HG02571 (cell line): ENCODE measurements at regions not wholly inside any gene's neighbourhood (a gene's known extent, or its start where the extent isn't known, plus 50 kb on each side); places are given as distances from the start of the nearest gene placed in this dataset.

ENCODE experiments used
- ATAC-seq: cut with Tn5 transposase; IDR thresholded peaks from one replicate; pipeline ENCODE4 v1.9.1; 2021; ENCODE audit warnings: mild to moderate bottlenecking, moderate library complexity; ENCODE audit not compliant: unreplicated experiment

DNA sequence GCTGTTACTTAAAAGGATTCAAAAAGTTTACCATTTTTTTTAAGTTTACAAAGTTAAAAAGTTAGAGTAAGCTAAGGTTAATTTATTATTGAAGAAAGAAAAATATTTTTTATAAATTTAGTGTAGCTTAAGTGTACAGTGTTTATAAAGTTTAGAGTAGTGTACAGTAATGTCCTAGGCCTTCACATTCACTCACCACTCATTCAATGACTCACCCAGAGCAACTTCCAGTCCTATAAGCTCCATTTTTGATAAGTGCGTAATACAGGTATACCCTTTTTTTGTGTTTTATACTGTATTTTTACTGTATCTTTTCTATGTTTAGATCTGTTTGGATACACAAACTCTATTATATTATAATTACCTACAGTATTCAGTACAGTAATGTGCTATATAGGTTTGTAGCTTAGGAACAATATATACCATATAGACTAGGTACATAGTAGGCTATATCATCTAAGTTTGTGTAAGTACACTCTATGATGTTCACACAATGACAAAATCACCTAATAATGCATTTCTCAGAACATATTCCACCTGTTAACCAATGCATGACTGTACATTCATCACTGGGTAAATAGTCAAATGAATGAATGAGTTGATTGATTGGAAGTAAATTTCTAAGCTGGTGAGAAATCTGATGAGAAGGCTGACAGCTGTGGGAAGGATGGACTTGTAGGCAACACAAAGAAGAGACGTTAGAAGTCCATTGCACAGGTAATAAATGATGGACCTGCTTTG lies 95.2 kb upstream of the CDIN1 start:
- ATAC-seq, result no peak

DNA sequence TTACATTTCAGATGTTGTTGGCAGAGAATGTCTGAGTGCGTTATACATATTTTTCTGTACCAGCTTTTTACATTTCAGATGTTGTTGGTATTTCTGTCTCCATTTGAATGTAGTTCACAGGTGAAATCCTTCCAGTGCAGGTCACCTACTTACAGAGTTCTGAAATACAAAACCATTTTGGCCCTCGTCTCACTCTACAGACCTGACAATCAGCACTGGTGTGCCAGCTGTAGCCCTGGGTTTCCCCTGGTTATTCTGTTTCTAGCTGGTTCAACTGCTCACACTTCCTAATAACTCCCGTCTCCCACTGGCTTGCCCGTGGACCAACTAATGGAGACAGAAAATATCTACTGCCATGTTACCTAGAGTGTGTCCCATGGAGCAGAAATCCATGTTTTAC lies 87.5 kb upstream of the CDIN1 start:
- no peak for ATAC-seq

DNA sequence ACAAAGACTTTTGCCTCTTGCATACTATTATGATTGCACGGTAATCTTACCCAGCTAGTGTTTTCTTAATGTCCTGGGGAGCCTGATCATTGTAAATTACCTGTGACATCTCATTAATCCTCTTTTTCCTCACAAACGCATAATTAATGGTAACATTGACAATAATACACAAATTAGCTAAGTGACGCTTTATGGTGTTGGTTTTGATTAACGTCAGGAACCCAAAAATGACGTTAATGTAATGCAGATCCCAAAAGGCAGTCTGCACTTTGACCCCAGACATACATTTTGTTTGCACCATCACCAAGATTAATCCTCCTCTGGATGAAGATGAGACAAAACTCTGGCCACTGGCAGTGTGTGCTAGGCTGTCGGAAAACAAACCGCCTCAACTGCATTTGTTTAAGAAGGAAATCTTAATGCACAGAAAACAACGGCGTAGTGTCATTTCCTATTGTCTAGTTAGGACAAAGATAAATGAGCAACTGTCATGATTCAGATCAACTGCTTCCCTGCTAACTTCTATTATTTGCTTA lies 83.9 kb upstream of the CDIN1 start:
- ATAC-seq, result no peak

DNA sequence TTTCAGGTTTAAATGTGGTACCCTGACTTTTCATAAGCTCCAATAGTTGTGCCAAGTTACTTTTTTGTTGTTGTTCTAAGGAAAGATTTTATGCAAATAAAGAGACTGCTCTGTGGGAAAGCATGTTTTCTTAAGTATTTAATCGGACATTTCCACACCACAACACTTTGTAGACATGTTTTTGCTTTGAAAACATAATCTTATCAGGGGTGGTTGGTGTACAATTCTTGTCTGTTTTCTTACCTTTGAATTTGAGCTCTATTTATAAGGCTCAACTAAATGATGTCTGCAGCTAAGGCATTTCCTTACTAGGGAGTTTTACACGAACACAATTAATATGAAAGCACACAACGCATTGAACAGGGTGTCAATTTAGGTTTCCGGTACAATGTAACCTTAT lies 81.5 kb upstream of the CDIN1 start:
- no peak for ATAC-seq

DNA sequence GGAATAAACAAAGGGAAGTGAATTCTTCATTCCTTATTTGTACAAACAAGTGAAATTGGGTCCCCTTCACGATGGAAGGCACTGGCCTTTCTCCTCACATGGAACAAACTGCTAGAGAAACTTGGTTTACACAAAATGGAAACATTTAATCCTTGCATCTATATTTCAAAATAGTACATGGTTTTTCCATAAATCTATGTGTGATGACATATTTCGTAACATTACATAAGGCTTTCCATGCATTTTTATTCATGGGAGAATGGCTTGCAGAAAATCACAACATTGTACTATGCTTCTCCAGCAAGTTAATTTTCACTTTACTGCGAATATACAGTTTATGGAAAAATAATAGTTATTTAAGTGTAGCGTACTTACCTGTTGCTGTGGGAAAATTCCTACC lies 81.0 kb upstream of the CDIN1 start:
- ATAC-seq, result no peak

DNA sequence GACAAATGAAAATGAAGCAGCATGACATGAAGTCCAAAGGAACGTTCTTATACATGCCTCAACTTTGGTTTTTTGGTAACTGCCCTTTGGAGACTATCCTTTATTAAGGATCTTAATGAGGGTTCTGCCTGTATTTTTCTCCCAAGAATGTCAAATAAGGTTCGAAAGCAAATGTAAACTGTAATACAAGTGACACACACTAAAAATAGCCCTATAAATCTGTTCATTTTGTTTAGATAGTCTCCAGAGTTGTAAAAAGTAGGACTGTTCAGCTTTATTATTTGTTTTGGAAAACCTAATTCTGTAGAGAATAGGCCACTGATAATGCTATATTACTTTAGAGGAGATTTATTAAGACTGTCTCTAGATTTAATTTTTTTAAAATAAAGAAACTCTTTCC lies 80.5 kb upstream of the CDIN1 start:
- ATAC-seq, result no peak

DNA sequence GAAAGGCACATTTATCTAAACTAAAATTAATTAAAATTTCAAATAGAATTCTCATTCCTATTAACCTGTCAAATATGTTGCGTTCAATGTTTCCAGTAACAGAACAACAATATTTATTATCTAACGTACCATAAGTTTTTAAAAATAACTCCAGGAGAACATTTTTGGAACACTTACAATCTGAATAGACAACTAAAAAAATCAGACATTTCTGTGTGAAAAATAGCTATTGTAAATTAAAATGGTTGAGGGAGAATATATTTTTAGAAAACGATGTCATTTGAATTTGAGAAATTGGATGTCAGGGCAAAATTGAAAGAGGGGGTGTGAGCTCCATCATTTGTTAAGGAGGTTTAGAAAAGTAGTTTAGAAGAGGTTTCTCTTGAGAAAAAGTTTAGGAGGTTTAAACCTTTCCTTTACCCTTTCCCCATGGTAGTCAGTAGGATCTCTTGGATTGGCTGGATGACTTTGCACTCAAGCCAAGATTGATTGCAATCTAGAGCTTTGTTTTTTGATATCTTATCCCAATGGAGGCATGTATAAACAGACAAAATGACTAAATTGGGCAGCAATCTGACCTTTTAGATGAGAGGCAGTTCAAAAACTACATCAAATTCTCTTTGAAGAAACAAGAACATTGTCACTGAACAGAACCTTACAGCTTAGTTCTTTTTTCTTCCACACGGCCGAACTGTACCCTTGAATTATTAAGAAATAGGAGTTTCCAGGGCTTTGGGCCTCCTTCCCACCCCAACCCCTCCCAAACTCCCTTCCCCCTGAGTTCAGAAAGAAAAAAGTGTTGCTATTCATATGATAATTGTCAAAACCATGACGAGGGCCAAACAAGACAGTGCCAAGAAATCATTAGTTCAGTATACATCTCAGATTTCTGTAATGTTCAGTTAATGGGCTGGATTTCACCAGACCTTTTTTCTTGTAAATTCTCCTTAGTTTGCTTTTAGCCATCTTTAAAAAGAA lies 79.7 kb upstream of the CDIN1 start:
- no peak for ATAC-seq

DNA sequence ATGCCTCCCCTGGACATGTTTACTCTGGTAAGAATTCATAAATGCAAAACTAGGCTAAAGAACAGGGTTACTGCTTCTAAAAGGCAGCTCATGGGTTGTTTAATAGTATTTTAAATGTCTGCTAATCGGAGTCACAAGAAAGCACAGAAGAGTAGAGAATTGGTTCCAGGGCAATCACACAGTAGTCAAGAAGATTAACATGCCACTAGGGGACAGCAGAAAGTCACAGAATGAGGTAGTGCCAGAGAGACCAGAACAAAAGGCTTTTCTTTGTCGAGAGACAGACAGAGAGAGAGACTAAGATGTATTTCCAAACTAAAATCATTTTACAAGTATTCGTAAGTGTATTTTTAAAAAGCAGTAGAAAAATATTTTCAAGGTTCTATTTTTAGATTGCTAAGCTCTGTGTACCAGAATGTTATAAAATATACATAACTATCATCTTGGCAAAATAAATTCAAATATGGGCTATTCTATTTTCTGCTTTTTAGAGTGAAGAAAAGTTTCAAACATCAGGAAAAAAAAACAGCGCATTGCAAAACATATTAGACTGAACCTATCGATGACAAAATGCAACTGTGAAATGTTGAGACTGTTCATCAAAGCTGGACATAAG lies 78.3 kb upstream of the CDIN1 start:
- ATAC-seq, result peak; percentile 75

DNA sequence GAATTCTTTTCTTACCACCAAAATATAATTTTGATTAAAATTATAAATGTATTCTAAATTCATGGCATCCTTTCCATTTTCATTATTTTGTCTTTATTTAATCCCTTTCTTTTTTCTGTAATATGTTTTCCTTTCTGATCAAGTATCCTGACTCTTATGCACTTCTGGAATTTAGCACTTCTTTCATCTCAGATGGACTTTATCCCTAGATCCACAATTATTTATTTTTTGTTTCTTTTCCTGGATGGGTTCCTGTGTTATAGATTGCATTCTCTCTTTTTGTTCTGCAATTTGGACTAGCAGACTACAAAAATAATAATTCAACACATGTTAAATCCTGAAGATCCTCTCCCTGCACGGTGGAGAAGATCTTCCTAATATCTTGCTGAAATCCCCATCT lies 76.9 kb upstream of the CDIN1 start:
- no peak for ATAC-seq

DNA sequence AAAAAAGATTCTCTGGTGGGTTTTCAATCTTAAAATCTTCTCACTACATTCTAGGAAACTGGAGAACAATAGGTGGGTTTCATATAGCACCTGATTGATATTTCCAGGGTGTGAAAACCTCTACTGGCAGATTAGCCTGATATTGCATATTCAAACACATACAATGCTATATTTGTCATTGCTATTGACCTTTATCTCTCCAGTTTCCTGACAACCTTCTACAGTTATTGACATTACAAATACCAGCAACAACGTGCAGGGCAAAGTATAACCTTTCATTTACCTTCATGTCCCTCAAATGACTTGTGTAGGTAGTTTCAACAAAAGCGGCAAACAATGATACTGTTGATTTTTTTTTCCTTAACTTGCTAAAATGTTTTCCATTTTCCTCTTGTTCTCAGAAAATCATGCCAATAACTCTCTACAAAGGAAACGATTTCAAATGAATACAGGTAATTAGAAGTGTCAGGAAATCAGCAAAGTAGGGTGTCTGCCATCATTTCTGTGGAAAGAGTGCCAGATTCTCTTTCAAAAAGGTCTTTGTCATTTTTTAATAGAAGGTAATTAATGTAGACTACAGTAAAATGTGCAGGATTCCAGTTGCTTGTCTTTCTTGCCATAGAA lies 72.6 kb upstream of the CDIN1 start:
- no peak for ATAC-seq

DNA sequence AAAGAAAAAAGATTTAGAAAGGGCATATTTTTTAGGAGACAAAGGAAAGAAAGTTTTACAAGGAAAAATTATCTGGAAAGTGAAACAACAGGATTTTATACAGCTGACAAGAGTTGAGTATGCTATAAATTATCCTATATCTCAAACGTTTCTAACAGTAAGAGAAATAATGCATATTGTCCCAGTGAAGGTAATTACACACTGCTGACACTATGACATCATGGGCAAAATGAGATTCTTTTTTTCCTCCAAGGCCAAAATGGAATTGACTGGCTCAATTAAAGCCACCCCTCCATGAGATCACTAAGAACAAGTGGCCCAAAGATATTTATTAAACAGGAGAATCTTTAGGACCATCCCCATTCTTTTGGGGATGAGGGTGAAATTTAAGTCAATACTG lies 72.0 kb upstream of the CDIN1 start:
- ATAC-seq, result no peak

DNA sequence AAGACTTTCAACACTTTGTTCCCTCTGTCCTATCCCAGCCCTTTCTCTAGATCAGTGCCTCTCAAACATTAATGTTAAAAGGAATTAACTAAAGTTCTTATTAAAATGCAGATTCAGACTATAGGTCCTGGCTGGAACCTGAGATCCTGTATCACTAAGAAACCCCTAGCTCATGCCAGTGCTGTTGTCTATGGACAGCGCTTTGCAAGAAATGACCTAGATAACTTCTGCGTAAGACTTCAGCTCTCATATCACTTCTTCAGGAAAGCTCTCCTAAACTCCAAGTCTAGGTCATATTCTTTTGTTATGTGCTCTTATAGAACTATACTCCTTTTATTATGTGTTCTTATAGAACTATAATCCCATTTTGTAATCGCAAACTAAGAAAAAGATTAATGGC lies 67.8 kb upstream of the CDIN1 start:
- no peak for ATAC-seq

DNA sequence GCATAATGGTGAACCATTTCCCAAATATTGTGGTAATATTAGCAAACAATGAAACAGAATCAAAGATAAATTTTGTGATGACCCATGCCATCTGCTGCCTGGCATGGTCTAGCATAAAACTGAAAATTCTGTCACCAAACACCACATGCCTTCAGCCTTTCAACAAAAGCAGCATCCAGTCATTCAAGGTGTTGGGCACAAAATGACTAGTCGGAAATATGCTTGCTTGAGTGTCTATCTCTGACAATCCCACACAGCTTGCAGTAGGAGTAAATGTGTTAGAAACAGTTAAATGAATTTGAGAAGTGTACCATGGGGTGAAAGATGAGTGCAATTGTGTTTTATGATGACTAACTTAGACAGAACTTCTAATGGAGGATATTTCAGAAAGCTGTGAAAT lies 61.7 kb upstream of the CDIN1 start:
- no peak for ATAC-seq

DNA sequence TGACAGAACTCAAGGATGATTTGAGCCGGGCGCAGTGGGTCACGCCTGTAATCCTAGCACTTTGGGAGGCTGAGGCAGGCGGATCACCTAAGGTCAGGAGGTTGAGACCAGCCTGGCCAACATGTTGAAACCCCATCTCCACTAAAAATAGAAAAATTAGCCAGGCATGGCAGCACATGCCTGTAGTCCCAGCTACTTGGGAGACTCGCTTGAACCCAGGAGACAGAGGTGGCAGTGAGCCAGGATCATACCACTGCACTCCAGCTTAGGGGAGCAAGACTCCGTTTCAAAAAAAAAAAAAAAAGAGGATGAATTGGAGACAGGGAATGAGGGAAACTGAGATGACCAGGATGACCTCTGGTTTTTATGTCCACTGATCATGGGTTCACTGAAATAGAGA lies 60.4 kb upstream of the CDIN1 start:
- no peak for ATAC-seq

DNA sequence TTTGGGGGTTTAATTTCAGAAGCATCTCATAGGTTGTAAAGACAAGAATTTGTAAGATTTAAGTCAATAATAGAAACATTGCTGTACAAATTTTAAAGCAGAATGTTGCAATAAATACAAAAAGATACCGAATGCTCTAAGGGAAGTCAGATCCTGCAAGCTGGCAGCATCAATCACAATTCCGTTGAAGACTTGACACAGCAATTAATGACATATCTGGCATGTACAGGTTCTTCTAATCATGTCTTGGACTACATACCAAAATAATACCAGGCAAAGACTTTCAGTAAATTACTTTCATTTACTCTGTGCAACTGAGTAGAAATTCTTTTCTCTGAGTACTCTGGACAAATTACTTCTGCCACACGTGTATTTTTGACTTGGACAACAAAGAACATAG lies 54.0 kb upstream of the CDIN1 start:
- no peak for ATAC-seq

DNA sequence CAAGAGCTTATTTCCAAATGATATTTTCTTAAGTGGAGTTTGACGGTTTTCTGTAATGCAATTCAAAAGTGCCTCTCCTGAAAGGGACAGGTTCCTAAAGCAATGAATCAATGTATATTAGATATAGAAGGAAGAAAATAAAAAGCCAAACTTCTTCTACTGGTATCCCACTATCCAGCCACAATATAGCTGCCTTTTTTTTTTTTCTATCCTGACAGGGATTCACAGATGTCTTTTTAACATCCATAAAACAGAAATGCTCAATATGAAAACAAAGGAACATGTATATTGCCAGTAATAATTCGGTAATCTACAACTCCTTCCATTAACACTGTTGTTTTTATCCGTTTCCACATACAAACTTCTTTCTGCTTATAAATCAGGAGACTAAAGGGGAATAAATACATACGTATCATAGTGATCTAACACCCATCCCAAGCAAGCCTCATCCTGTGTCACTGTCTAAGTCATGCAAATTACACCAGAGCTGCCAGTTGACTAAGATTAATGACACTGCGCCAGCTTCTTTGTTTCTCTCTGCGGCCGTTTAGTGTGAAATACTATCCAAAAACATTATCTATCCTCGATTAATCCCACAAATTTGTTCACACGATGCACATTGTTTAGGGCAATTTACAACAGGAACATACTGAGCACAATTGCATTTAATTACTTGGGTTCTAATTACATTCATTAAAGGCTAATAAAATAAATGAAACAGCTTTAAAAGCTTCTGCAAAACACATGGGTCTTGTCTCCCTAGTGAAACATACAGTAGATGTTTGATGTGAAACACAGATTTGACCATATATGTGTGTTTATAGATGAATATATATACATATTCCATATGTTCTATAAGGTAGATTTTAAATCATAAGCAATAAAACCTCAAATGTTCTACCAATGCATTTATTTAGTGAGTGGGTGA lies 51.9 kb upstream of the CDIN1 start:
- ATAC-seq, result no peak

DNA sequence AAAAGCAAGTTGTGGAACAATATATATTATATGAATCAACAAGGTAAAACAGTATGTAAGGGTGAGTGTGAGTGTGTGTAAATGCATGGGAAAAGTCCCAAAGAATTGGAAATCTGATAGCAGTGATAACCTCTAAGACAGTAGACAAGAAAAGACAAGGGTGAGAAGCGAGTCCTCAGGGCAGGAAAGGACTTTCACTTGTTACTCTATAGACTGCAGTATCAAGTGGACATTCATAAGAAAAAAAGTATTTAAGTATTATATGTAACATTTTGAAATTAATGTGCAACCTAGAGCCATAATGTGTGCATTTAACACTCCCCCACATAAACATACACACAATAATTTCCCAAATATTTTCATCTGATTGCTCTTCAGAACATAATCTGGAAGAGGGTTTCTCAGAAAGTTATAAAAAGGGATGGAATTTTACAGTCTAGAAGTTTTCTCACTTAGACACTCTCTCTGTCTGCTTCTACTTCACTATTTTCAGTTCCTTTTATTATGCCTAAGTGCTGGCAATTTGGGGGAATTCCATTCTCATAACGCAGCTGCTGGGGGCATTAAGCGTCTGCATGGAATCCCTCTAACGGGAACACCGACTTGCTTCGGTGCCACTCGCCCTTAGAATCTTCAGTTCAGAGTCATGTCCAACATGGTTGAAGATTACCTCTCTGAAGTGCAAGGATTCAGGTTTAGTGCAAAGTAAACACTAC lies 50.0 kb upstream of the CDIN1 start:
- ATAC-seq, result no peak
